ENCODE measurements at regions not wholly inside any gene's neighbourhood (a gene's known extent, or its start where the extent isn't known, plus 50 kb on each side); places are given as distances from the start of the nearest gene placed in this dataset.

DNA sequence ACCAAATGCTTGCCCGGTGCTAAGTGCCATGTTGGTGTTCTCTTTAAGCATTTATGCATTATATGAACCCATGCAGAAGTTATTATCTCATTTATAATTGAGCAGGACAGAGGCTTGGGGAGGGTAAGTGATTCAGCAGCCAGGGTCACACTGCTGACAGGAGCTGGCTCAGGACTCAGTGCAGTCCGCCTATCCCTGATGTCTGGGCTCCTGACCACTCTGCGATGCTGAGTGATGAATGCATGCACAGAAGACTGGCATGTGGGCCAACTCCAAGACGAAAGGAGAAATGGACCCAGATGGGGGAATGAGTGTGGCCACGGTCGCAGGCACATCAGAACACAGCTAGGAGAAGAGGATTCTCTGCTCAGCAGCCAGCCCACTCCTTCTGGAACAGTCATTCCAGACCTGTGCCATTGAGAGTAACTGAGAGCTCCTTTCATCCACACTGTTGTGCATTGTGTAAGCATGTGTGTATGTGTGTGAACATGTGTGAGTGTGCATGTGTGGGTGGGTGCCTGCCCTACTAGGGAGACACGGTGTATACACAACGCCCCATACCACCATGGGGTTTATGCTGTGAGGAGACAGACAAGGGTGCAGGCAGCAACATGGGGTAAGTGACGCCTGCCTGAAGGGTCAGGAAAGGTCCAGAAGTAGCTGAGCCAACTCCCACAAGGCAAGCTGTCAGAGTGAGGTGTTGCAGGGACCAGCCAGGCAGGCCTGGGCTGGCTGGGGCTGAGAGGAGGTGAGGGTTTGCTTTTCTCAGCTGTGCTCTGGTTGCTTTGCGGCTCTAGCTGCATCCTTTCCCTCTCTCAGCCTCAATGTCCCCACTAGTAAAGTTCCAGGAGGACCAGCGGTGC lies 97.8 kb upstream of the PMEPA1 start:
- H3K9me3 ChIP-seq = no peaks in the 10 kb centered on the region
- no peak overlapping the region for H3K27ac ChIP-seq
- H3K27me3 ChIP-seq = no peaks in the 10 kb centered on the region
- WGBS, 2 donors = 86 to 88% methylated on average over 9 to 11 of the region's 11 CpGs
- H3K4me1 ChIP-seq = no peaks in the 10 kb centered on the region
- DNase-seq (ENCODE audit: low spot score in 2 of 2) = no peak
- H3K4me3 ChIP-seq = no peak overlapping the region
- no peak for TF ChIP-seq POLR2A (IDR thresholded peaks at IDR 0.05)
- TF ChIP-seq, protein P1, sequence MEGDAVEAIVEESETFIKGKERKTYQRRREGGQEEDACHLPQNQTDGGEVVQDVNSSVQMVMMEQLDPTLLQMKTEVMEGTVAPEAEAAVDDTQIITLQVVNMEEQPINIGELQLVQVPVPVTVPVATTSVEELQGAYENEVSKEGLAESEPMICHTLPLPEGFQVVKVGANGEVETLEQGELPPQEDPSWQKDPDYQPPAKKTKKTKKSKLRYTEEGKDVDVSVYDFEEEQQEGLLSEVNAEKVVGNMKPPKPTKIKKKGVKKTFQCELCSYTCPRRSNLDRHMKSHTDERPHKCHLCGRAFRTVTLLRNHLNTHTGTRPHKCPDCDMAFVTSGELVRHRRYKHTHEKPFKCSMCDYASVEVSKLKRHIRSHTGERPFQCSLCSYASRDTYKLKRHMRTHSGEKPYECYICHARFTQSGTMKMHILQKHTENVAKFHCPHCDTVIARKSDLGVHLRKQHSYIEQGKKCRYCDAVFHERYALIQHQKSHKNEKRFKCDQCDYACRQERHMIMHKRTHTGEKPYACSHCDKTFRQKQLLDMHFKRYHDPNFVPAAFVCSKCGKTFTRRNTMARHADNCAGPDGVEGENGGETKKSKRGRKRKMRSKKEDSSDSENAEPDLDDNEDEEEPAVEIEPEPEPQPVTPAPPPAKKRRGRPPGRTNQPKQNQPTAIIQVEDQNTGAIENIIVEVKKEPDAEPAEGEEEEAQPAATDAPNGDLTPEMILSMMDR (IDR thresholded peaks at IDR 0.05) = no peak
- TF ChIP-seq EP300 (IDR thresholded peaks at IDR 0.05) = no peak
- H3K36me3 ChIP-seq = no peaks in the 10 kb centered on the region

- TF ChIP-seq, protein P1 (IDR thresholded peaks at IDR 0.05) = no peak
- TF ChIP-seq POLR2A (IDR thresholded peaks at IDR 0.05) (no peak), EP300 (IDR thresholded peaks at IDR 0.05) (no peak)
- H3K4me3 ChIP-seq = no peak overlapping the region
- H3K4me1 ChIP-seq = no peaks in the 10 kb centered on the region
- H3K27me3 ChIP-seq = no peaks in the 10 kb centered on the region
- DNase-seq (ENCODE audit: low spot score in 2 of 2) = no peak
- 91 to 93% methylated on average over 4 of the region's 4 CpGs for WGBS, 2 donors
- H3K36me3 ChIP-seq = no peaks in the 10 kb centered on the region
- H3K27ac ChIP-seq = no peak overlapping the region
- H3K9me3 ChIP-seq = no peaks in the 10 kb centered on the region
Measured at GRCh38 chr20:57806975-57807374, 97.2 kb upstream of the PMEPA1 start.

DNA sequence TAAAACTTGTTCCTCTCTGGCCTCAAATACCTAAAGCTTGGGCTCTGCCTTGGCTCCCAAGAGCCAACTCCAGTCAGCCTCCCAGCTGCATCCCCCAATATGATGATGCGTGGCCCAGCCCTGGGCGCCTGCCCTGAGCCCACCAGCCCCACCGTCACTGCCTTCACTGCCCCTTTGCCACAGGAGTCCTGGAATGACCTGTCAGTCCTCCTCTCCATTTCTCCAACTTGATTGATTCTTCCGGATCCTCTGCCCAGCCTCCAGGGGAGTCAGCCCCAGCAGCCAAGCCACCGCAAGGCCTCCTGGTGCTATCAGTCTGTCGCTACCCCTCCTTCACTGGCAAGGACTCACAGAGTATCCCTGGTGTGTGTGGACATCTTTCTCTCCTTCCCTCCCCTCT lies 96.7 kb upstream of the PMEPA1 start:
- Histone ChIP-seq H3K9me3 (no peaks in the 10 kb centered on the region), H3K27me3 (no peaks in the 10 kb centered on the region), H3K4me1 (no peaks in the 10 kb centered on the region), H3K27ac (no peak overlapping the region), H3K4me3 (no peak overlapping the region), H3K36me3 (no peaks in the 10 kb centered on the region)
- TF ChIP-seq EP300 (IDR thresholded peaks at IDR 0.05) = no peak
- TF ChIP-seq, protein P1 (IDR thresholded peaks at IDR 0.05) = no peak
- no peak for DNase-seq (ENCODE audit: low spot score in 2 of 2)
- WGBS, 2 donors = 95 to 98% methylated on average over 6 of the region's 6 CpGs

DNA sequence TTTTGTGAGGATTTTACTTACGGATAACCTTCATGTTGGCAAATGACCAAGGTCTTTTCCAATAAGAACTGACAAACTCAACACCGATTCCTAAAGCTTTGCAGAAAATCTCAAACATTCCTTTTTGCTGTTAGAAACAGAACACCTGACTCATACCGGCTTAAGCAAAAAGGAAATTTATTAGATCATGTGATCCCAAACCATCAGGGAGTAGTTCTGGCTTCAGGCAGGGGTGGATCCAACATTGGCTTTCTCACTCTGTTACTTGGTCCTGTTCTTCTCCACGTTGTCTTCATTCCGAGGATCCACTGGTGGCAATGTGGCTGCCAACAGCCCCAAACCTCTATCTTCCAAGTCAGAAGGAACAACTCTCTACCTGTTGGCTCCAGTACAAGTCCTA lies 95.9 kb upstream of the PMEPA1 start:
- TF ChIP-seq POLR2A (IDR thresholded peaks at IDR 0.05) (no peak), EP300 (IDR thresholded peaks at IDR 0.05) (no peak)
- TF ChIP-seq, protein P1 (IDR thresholded peaks at IDR 0.05) = no peak
- Histone ChIP-seq H3K27me3 (no peaks in the 10 kb centered on the region), H3K27ac (no peak overlapping the region), H3K4me1 (no peaks in the 10 kb centered on the region), H3K36me3 (no peaks in the 10 kb centered on the region), H3K4me3 (no peak overlapping the region), H3K9me3 (no peaks in the 10 kb centered on the region)
- WGBS, 2 donors = 71 to 72% methylated on average over 5 of the region's 5 CpGs
- no peak for DNase-seq (ENCODE audit: low spot score in 2 of 2)

GRCh38 chr20:57804470-57805250 lies 94.8 kb upstream of the PMEPA1 start:
- no peak for DNase-seq (ENCODE audit: low spot score in 2 of 2)

More at GRCh38 chr20:57804470-57805250, 94.8 kb upstream of the PMEPA1 start:
- Histone ChIP-seq H3K27me3 (no peaks in the 10 kb centered on the region), H3K4me1 (no peaks in the 10 kb centered on the region), H3K36me3 (no peaks in the 10 kb centered on the region), H3K27ac (no peak overlapping the region), H3K4me3 (no peak overlapping the region), H3K9me3 (no peaks in the 10 kb centered on the region)
- TF ChIP-seq POLR2A (IDR thresholded peaks at IDR 0.05) (no peak), EP300 (IDR thresholded peaks at IDR 0.05) (no peak)
- TF ChIP-seq, protein P1 (IDR thresholded peaks at IDR 0.05) = no peak
- WGBS, 2 donors = 61 to 64% methylated on average over 14 of the region's 14 CpGs

Data from tibial nerve (tissue), 4 donors.